HEK293 (cell line): ENCODE measurements at regions not wholly inside any gene's neighbourhood (a gene's known extent, or its start where the extent isn't known, plus 50 kb on each side); places are given as distances from the start of the nearest gene placed in this dataset.

Experiments used
- CTCF ChIA-PET: fragments of 350-600 bp; formaldehyde crosslinking; extraction: SDS; loops from one replicate; lab custom pipeline; 2021; ENCODE audit warnings: antibody characterized with exemption; lab: Yijun Ruan, JAX
- POLR2A ChIA-PET: fragments of 300-600 bp; formaldehyde crosslinking; extraction: SDS; loops from one replicate; lab custom pipeline; 2020; ENCODE audit warnings: antibody characterized with exemption, inconsistent platforms; lab: Yijun Ruan, JAX
- H3K27ac ChIP-seq: fragments of 200-500 bp; sonication (Bioruptor generic); 2 replicates; pipeline ENCODE4 v1.5.1; 2014; ENCODE audit warnings: low read depth, low read length, control low read depth, inconsistent platforms; ENCODE audit errors: extremely low read depth
- H3K36me3 ChIP-seq, 2 experiments: fragments of 200-500 bp in 1 of 2; sonication (Bioruptor generic) in 1 of 2; 1 replicate in 1 of 2; 2 replicates in 1 of 2; pipeline ENCODE4 v1.5.1; 2014 to 2017; ENCODE audit warnings: inconsistent platforms in 2 of 2, low read length in 2 of 2; ENCODE audit not compliant: control insufficient read depth in 2 of 2, insufficient read depth in 1 of 2
- H3K4me1 ChIP-seq: fragments of 200-500 bp; sonication (Bioruptor generic); 2 replicates; pipeline ENCODE4 v1.5.1; 2014; ENCODE audit warnings: mild to moderate bottlenecking, low read length, inconsistent platforms; ENCODE audit not compliant: control insufficient read depth, insufficient read depth
- H3K4me3 ChIP-seq: 2 replicates; pipeline ENCODE4 v1.5.1; 2011; ENCODE audit warnings: low read depth, mild to moderate bottlenecking, control low read depth, low read length, moderate library complexity
- H3K9me3 ChIP-seq: fragments of 200-500 bp; sonication (Bioruptor generic); 2 replicates; pipeline ENCODE4 v1.5.1; 2014; ENCODE audit warnings: low read depth, low read length, inconsistent platforms; ENCODE audit not compliant: control insufficient read depth, insufficient read depth
- BCL11A ChIP-seq: fragments of 450-650 bp; formaldehyde crosslinking; IDR thresholded peaks from 2 replicates; pipeline ENCODE4 v1.5.1; 2016; ENCODE audit warnings: low read depth, missing biosample characterization, missing genetic modification characterization
- BCL6B ChIP-seq: fragments of 450-650 bp; formaldehyde crosslinking; IDR thresholded peaks from 2 replicates; pipeline ENCODE4 v1.5.1; 2017; ENCODE audit warnings: missing biosample characterization, missing genetic modification characterization
- HIC1 ChIP-seq: fragments of 450-650 bp; formaldehyde crosslinking; IDR thresholded peaks from 2 replicates; pipeline ENCODE4 v1.5.1; 2016; ENCODE audit warnings: missing biosample characterization, missing genetic modification characterization
- HOXC10 ChIP-seq: sonication (generic); formaldehyde crosslinking; IDR thresholded peaks from 2 replicates; pipeline ENCODE4 v1.8.1; 2023; ENCODE audit warnings: mild to moderate bottlenecking, missing genetic modification reagents
- IKZF3 ChIP-seq: fragments of 450-650 bp; IDR thresholded peaks from 2 replicates; pipeline ENCODE4 v1.5.0; 2018; ENCODE audit warnings: missing biosample characterization, mild to moderate bottlenecking, missing genetic modification characterization, moderate library complexity
- KLF1 ChIP-seq: fragments of 450-650 bp; formaldehyde crosslinking; IDR thresholded peaks from 2 replicates; pipeline ENCODE4 v1.5.1; 2016; ENCODE audit warnings: missing biosample characterization, missing genetic modification characterization
- ZBTB17 ChIP-seq: fragments of 450-650 bp; formaldehyde crosslinking; IDR thresholded peaks from 2 replicates; pipeline ENCODE4 v1.5.1; 2016; ENCODE audit warnings: missing biosample characterization, missing genetic modification characterization
- ZBTB26 ChIP-seq: fragments of 450-650 bp; formaldehyde crosslinking; optimal IDR thresholded peaks from 2 replicates; pipeline ENCODE3; 2016; ENCODE audit warnings: missing biosample characterization, mild to moderate bottlenecking, missing genetic modification characterization
- ZBTB48 ChIP-seq: fragments of 450-650 bp; formaldehyde crosslinking; IDR thresholded peaks from 2 replicates; pipeline ENCODE4 v1.5.1; 2016; ENCODE audit warnings: missing biosample characterization, missing genetic modification characterization
- ZIC2 ChIP-seq: fragments of 450-650 bp; formaldehyde crosslinking; IDR thresholded peaks from 2 replicates; pipeline ENCODE4 v1.5.1; 2016; ENCODE audit warnings: missing biosample characterization, missing genetic modification characterization
- ZNF416 ChIP-seq: fragments of 450-650 bp; formaldehyde crosslinking; IDR thresholded peaks from 2 replicates; pipeline ENCODE4 v1.5.1; 2016; ENCODE audit warnings: missing biosample characterization, missing genetic modification characterization
- ZNF48 ChIP-seq: fragments of 450-650 bp; formaldehyde crosslinking; IDR thresholded peaks from 2 replicates; pipeline ENCODE4 v1.5.1; 2016; ENCODE audit warnings: missing biosample characterization, missing genetic modification characterization
- ZNF510 ChIP-seq: fragments of 450-650 bp; formaldehyde crosslinking; IDR thresholded peaks from 2 replicates; pipeline ENCODE4 v1.5.1; 2018; ENCODE audit warnings: mild to moderate bottlenecking, missing genetic modification characterization, missing biosample characterization; ENCODE audit not compliant: insufficient replicate concordance
- ZNF521 ChIP-seq: fragments of 450-650 bp; formaldehyde crosslinking; IDR thresholded peaks from 2 replicates; pipeline ENCODE4 v1.5.1; 2017; ENCODE audit warnings: missing biosample characterization, mild to moderate bottlenecking, missing genetic modification characterization
- ZNF660 ChIP-seq: fragments of 450-650 bp; IDR thresholded peaks from 2 replicates; pipeline ENCODE4 v1.5.1; 2018; ENCODE audit warnings: missing biosample characterization, mild to moderate bottlenecking, missing genetic modification characterization
- TF ChIP-seq, protein P1 (sequence below): fragments of 450-650 bp; formaldehyde crosslinking; IDR thresholded peaks from 2 replicates; pipeline ENCODE4 v1.5.1; 2017; ENCODE audit warnings: missing biosample characterization, missing genetic modification characterization
- TF ChIP-seq, protein P2 (sequence below): fragments of 450-650 bp; formaldehyde crosslinking; IDR thresholded peaks from 2 replicates; pipeline ENCODE4 v1.5.1; 2016; ENCODE audit warnings: missing biosample characterization, missing genetic modification characterization

DNA sequence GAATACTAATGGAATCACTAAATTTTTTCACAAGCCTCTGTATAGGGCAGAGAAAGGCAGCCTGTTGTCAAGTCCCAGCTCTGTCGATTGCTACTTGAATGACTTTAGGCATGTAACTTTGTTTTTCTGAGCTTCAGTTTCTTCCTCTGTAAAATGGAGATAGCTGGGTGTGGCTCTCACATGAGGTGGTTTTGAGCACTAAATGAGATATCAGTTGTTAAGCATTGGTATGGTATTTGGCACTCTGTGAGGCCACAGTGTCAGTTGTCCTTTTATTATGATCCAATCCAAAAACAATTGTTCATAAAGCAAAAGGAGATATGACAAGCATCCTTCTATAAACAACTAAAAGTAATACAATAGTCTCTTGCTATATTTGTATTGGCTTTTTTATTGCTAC, 120.6 kb downstream of the DUSP6 start (continued):
- TF ChIP-seq BCL6B (tag by site-specific recombination) (no peak), HOXC10 (no peak), ZBTB17 (no peak), ZBTB48 (tag by site-specific recombination) (no peak), KLF1 (no peak), HIC1 (tag by site-specific recombination) (no peak), ZIC2 (no peak), ZNF521 (tag by site-specific recombination) (no peak), ZNF660 (tag by site-specific recombination) (no peak), BCL11A (tag by site-specific recombination) (no peak)
- TF ChIP-seq, protein P1, sequence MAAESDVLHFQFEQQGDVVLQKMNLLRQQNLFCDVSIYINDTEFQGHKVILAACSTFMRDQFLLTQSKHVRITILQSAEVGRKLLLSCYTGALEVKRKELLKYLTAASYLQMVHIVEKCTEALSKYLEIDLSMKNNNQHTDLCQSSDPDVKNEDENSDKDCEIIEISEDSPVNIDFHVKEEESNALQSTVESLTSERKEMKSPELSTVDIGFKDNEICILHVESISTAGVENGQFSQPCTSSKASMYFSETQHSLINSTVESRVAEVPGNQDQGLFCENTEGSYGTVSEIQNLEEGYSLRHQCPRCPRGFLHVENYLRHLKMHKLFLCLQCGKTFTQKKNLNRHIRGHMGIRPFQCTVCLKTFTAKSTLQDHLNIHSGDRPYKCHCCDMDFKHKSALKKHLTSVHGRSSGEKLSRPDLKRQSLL (tag by site-specific recombination): no peak
- TF ChIP-seq, all 188 proteins: peak for 0

DNA sequence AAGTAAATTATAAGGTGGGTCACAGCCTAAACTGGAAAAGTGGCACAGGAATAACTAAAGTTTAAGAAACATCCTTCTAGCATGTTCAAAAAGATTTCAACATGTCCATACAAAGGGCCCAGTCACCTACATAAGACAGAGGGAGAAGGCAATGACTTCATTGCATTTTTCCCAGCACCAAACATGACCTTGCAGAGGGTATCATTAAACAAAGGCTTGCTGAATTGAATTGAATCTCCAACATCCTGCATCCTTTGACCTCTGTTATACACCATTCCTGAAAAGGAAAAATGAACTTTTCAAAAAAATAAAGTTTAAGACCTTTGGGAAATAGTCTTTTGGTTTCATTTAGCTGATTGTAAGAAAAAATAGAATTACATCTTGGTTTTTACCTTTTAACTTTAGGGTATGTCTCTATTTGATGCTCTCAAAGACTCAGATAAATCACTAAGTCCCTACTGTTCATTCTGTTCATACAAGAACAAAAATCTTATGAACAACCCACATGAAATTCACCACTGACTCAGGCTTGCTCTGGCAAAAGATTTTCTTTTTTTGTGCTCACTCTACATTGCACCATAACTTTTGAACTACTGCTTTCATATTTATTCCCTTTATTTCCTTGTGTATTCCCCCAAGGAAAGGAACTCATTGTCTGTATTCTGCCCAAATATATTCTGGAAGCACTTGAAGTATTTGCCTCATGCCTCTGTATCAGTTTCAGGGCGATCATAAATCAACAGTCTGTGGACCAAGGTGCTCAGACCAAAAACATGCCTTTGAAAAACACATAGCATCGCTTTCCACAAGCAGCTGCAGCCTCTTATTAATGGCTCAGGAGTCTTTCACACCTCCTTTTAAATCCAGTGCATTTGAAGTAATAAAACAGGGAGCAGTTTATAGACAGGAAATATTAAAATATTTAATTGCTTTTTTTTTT, 121.7 kb downstream of the DUSP6 start:
- CTCF ChIA-PET: interaction anchor here (1.3 kb wide), 1 partner anchor 16 kb away, joined by 3 read pairs; no protein-coding TSS in a partner anchor
- H3K9me3 ChIP-seq: no peaks in the 10 kb centered on the region
- no peaks in the 10 kb centered on the region for H3K4me1 ChIP-seq
- H3K4me3 ChIP-seq: no peak overlapping the region
- POLR2A ChIA-PET: no interaction called here
- H3K27ac ChIP-seq: no peak overlapping the region
- H3K36me3 ChIP-seq: no peaks in the 10 kb centered on the region
- TF ChIP-seq, protein P2, sequence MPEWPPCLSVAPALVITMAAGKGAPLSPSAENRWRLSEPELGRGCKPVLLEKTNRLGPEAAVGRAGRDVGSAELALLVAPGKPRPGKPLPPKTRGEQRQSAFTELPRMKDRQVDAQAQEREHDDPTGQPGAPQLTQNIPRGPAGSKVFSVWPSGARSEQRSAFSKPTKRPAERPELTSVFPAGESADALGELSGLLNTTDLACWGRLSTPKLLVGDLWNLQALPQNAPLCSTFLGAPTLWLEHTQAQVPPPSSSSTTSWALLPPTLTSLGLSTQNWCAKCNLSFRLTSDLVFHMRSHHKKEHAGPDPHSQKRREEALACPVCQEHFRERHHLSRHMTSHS (tag by site-specific recombination): no peak
- no peak for TF ChIP-seq ZBTB26 (tag by site-specific recombination)
- no peak for TF ChIP-seq ZNF48 (tag by site-specific recombination)
- TF ChIP-seq ZNF510 (tag by site-specific recombination): no peak
- TF ChIP-seq IKZF3: no peak
- TF ChIP-seq ZNF416 (tag by site-specific recombination): no peak
- TF ChIP-seq, all 188 proteins: peak for 0
